GM23338 (cell line): ENCODE measurements at regions not wholly inside any gene's neighbourhood (a gene's known extent, or its start where the extent isn't known, plus 50 kb on each side); places are given as distances from the start of the nearest gene placed in this dataset.

ENCODE experiments used
- ATAC-seq: fragments of 200-7000 bp; cut with Tn5 transposase; 3 replicates; pipeline ENCODE4 v1.9.1; 2020
- DNase-seq: peaks from one replicate; pipeline ENCODE4 v3.0.0-alpha.2; 2015; ENCODE audit warnings: low spot score
- H2AFZ ChIP-seq: fragments of 200-600 bp; sonication (generic); 2 replicates; pipeline ENCODE4 v1.8.0; 2016; ENCODE audit warnings: antibody characterized with exemption, mild to moderate bottlenecking, moderate library complexity
- H3F3A ChIP-seq: fragments of 200-600 bp; sonication (generic); replicated peaks from 2 replicates; pipeline ENCODE4 v1.8.0; 2017; ENCODE audit warnings: antibody characterized with exemption, mixed run types, low read depth
- H3K27ac ChIP-seq: fragments of 200-600 bp; sonication (generic); 2 replicates; pipeline ENCODE4 v1.6.1; 2016; ENCODE audit warnings: low read depth
- H3K27me3 ChIP-seq: fragments of 200-600 bp; sonication (generic); 2 replicates; pipeline ENCODE4 v1.8.0; 2016; ENCODE audit warnings: mild to moderate bottlenecking, mixed run types, moderate library complexity; ENCODE audit not compliant: insufficient read depth
- H3K36me3 ChIP-seq: fragments of 200-600 bp; sonication (generic); 2 replicates; pipeline ENCODE4 v1.8.0; 2016; ENCODE audit warnings: mild to moderate bottlenecking; ENCODE audit not compliant: insufficient read depth
- H3K4me1 ChIP-seq: fragments of 200-600 bp; sonication (generic); 2 replicates; pipeline ENCODE4 v1.8.0; 2016; ENCODE audit warnings: mild to moderate bottlenecking, moderate library complexity; ENCODE audit not compliant: insufficient read depth
- H3K4me2 ChIP-seq: fragments of 200-600 bp; sonication (generic); 2 replicates; pipeline ENCODE4 v1.7.1; 2017; ENCODE audit warnings: mixed run types
- H3K4me3 ChIP-seq: fragments of 200-600 bp; sonication (generic); 2 replicates; pipeline ENCODE4 v1.6.1; 2016; ENCODE audit warnings: mixed run types
- H3K79me2 ChIP-seq: fragments of 200-600 bp; sonication (generic); replicated peaks from 2 replicates; pipeline ENCODE4 v1.8.0; 2017; ENCODE audit warnings: mild to moderate bottlenecking; ENCODE audit not compliant: insufficient read depth
- H3K9me2 ChIP-seq: fragments of 200-600 bp; sonication (generic); 2 replicates; pipeline ENCODE4 v1.8.0; 2017; ENCODE audit not compliant: insufficient read depth
- H4K20me1 ChIP-seq: fragments of 200-600 bp; sonication (generic); replicated peaks from 2 replicates; pipeline ENCODE4 v1.8.0; 2017; ENCODE audit warnings: mild to moderate bottlenecking; ENCODE audit not compliant: insufficient read depth
- H3K27ac Mint-ChIP-seq: 2 replicates; pipeline ENCODE4 v1.8.0; 2020; ENCODE audit warnings: inconsistent platforms, mild to moderate bottlenecking, moderate library complexity, mixed read lengths
- H3K27me3 Mint-ChIP-seq: 3 replicates; pipeline ENCODE4 v1.8.0; 2022; ENCODE audit warnings: low read depth, mild to moderate bottlenecking, moderate library complexity, mixed read lengths, inconsistent platforms; ENCODE audit not compliant: insufficient read depth, poor library complexity
- H3K36me3 Mint-ChIP-seq: 3 replicates; pipeline ENCODE4 v1.8.0; 2021; ENCODE audit warnings: low read depth, mild to moderate bottlenecking, inconsistent platforms, moderate library complexity, mixed read lengths
- H3K4me1 Mint-ChIP-seq: 3 replicates; pipeline ENCODE4 v1.8.0; 2020; ENCODE audit warnings: mild to moderate bottlenecking, inconsistent platforms, mixed read lengths
- H3K4me3 Mint-ChIP-seq: 3 replicates; pipeline ENCODE4 v1.8.0; 2021; ENCODE audit warnings: moderate library complexity, mild to moderate bottlenecking, inconsistent platforms, mixed read lengths
- H3K9me3 Mint-ChIP-seq: 3 replicates; pipeline ENCODE4 v1.8.0; 2020; ENCODE audit warnings: moderate library complexity, mild to moderate bottlenecking, inconsistent platforms, mixed read lengths
- EZH2 ChIP-seq: fragments of 200-600 bp; sonication (generic); IDR thresholded peaks from one replicate; pipeline ENCODE4 v1.8.0; 2017; ENCODE audit warnings: antibody characterized with exemption, mild to moderate bottlenecking, low read depth; ENCODE audit not compliant: unreplicated experiment
- JUNB ChIP-seq: IDR thresholded peaks from one replicate; pipeline ENCODE4 v1.6.1; 2016; ENCODE audit warnings: antibody characterized with exemption; ENCODE audit not compliant: unreplicated experiment
- NANOG ChIP-seq: IDR thresholded peaks from 2 replicates; pipeline ENCODE4 v1.6.1; 2016; ENCODE audit warnings: antibody characterized with exemption, borderline replicate concordance
- STAT1 ChIP-seq: IDR thresholded peaks from one replicate; pipeline ENCODE4 v1.6.1; 2016; ENCODE audit warnings: antibody characterized with exemption; ENCODE audit not compliant: unreplicated experiment
- ZNF331 ChIP-seq: fragments of 250-450 bp; sonication (Bioruptor Pico); IDR thresholded peaks from 2 replicates; pipeline ENCODE4 v1.5.0; 2020; ENCODE audit warnings: low read depth, mild to moderate bottlenecking, moderate library complexity
- TF ChIP-seq, protein P1 (sequence below): IDR thresholded peaks from 2 replicates; pipeline ENCODE4 v1.6.1; 2016; ENCODE audit warnings: antibody characterized with exemption
- TF ChIP-seq, protein P2 (sequence below): fragments of 250-450 bp; sonication (Bioruptor Pico); IDR thresholded peaks from 2 replicates; pipeline ENCODE4 v1.5.0; 2020; ENCODE audit warnings: mild to moderate bottlenecking, moderate library complexity

DNA sequence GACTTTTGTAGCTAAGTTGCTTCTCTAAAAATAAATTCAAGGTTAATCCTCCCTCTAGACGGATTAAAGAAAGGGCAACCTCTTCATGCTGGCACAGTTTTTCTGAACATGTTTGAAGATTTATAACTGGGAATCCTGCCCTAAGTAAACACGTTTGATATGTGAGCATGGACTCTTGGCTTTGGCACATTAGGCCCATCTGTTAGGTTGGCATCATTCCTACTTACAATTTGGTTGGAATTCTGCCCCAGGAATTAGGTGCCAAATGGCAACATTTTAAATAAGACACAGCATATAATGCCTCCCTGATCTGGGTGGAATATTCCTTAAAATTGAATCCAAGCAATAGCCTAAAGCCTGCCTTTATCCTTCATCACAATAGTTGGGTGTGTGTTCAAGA, 372.3 kb upstream of the CDH18 start (continued):
- TF ChIP-seq, protein P1, sequence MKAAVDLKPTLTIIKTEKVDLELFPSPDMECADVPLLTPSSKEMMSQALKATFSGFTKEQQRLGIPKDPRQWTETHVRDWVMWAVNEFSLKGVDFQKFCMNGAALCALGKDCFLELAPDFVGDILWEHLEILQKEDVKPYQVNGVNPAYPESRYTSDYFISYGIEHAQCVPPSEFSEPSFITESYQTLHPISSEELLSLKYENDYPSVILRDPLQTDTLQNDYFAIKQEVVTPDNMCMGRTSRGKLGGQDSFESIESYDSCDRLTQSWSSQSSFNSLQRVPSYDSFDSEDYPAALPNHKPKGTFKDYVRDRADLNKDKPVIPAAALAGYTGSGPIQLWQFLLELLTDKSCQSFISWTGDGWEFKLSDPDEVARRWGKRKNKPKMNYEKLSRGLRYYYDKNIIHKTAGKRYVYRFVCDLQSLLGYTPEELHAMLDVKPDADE: no peak
- TF ChIP-seq ZNF331 (CRISPR knock-in tag) (no peak), JUNB (no peak), EZH2 (no peak), STAT1 (no peak)
- TF ChIP-seq, protein P2, sequence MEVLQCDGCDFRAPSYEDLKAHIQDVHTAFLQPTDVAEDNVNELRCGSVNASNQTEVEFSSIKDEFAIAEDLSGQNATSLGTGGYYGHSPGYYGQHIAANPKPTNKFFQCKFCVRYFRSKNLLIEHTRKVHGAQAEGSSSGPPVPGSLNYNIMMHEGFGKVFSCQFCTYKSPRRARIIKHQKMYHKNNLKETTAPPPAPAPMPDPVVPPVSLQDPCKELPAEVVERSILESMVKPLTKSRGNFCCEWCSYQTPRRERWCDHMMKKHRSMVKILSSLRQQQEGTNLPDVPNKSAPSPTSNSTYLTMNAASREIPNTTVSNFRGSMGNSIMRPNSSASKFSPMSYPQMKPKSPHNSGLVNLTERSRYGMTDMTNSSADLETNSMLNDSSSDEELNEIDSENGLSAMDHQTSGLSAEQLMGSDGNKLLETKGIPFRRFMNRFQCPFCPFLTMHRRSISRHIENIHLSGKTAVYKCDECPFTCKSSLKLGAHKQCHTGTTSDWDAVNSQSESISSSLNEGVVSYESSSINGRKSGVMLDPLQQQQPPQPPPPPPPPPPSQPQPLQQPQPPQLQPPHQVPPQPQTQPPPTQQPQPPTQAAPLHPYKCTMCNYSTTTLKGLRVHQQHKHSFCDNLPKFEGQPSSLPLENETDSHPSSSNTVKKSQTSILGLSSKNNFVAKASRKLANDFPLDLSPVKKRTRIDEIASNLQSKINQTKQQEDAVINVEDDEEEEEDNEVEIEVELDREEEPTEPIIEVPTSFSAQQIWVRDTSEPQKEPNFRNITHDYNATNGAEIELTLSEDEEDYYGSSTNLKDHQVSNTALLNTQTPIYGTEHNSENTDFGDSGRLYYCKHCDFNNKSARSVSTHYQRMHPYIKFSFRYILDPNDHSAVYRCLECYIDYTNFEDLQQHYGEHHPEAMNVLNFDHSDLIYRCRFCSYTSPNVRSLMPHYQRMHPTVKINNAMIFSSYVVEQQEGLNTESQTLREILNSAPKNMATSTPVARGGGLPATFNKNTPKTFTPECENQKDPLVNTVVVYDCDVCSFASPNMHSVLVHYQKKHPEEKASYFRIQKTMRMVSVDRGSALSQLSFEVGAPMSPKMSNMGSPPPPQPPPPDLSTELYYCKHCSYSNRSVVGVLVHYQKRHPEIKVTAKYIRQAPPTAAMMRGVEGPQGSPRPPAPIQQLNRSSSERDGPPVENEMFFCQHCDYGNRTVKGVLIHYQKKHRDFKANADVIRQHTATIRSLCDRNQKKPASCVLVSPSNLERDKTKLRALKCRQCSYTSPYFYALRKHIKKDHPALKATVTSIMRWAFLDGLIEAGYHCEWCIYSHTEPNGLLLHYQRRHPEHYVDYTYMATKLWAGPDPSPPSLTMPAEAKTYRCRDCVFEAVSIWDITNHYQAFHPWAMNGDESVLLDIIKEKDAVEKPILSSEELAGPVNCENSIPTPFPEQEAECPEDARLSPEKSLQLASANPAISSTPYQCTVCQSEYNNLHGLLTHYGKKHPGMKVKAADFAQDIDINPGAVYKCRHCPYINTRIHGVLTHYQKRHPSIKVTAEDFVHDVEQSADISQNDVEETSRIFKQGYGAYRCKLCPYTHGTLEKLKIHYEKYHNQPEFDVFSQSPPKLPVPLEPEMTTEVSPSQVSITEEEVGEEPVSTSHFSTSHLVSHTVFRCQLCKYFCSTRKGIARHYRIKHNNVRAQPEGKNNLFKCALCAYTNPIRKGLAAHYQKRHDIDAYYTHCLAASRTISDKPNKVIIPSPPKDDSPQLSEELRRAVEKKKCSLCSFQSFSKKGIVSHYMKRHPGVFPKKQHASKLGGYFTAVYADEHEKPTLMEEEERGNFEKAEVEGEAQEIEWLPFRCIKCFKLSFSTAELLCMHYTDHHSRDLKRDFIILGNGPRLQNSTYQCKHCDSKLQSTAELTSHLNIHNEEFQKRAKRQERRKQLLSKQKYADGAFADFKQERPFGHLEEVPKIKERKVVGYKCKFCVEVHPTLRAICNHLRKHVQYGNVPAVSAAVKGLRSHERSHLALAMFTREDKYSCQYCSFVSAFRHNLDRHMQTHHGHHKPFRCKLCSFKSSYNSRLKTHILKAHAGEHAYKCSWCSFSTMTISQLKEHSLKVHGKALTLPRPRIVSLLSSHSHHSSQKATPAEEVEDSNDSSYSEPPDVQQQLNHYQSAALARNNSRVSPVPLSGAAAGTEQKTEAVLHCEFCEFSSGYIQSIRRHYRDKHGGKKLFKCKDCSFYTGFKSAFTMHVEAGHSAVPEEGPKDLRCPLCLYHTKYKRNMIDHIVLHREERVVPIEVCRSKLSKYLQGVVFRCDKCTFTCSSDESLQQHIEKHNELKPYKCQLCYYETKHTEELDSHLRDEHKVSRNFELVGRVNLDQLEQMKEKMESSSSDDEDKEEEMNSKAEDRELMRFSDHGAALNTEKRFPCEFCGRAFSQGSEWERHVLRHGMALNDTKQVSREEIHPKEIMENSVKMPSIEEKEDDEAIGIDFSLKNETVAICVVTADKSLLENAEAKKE (CRISPR knock-in tag): no peak

- no peaks in the 10 kb centered on the region for H3K27me3 ChIP-seq
- DNase-seq: no peak
- H2AFZ ChIP-seq: no peak overlapping the region
- ATAC-seq: no peak
- H3K36me3 ChIP-seq: no peaks in the 10 kb centered on the region
- no peak overlapping the region for H3K4me2 ChIP-seq
- H3K9me2 ChIP-seq: no peaks in the 10 kb centered on the region
- H4K20me1 ChIP-seq: no peaks in the 10 kb centered on the region
- H3K27ac ChIP-seq: no peak overlapping the region
- H3K4me1 ChIP-seq: no peaks in the 10 kb centered on the region
- Mint-ChIP-seq H3K36me3 (no peaks in the 10 kb centered on the region), H3K27me3 (no peaks in the 10 kb centered on the region), H3K27ac (no peak overlapping the region), H3K4me3 (no peak overlapping the region), H3K4me1 (no peaks in the 10 kb centered on the region), H3K9me3 (peaks cover 4% of the 10 kb centered on the region; the same call in 1 of the 3 replicates)
- H3K79me2 ChIP-seq: no peaks in the 10 kb centered on the region
- no peak for TF ChIP-seq NANOG
- no peak overlapping the region for H3K4me3 ChIP-seq
- H3F3A ChIP-seq: no peaks in the 10 kb centered on the region
These were observed 371.4 kb upstream of the CDH18 start for GRCh38 chr5:20359377-20359776.
